ENCODE measurements at regions not wholly inside any gene's neighbourhood (a gene's known extent, or its start where the extent isn't known, plus 50 kb on each side); places are given as distances from the start of the nearest gene placed in this dataset.

- no peak for TF ChIP-seq CTCF (IDR thresholded peaks at IDR 0.05; ENCODE audit: low read depth, low read length, poor library complexity, severe bottlenecking)
- no peak for TF ChIP-seq EZH2phosphoT487 (IDR thresholded peaks at IDR 0.05; ENCODE audit: borderline replicate concordance, low read length)
These were observed 131.8 kb upstream of the HS6ST1 start for GRCh38 chr2:128450211-128451024.

Measured in DOHH2 (cell line).